ENCODE measurements at regions not wholly inside any gene's neighbourhood (a gene's known extent, or its start where the extent isn't known, plus 50 kb on each side); places are given as distances from the start of the nearest gene placed in this dataset.

GRCh38 chr15:93139436-93139835 is 50.4 kb upstream of the RGMA start (continued):
- no peak for TF ChIP-seq PBX3 (IDR thresholded peaks at IDR 0.05)
- TF ChIP-seq GABPA (IDR thresholded peaks at IDR 0.05; ENCODE audit: low read depth): no peak
- TF ChIP-seq CTCF (IDR thresholded peaks at IDR 0.05): no peak
- no peak for TF ChIP-seq SMC3 (IDR thresholded peaks at IDR 0.05; ENCODE audit: low read depth, low read length)
- TF ChIP-seq FOSL2 (IDR thresholded peaks at IDR 0.05; ENCODE audit: borderline replicate concordance, low read depth): no peak
- no peak for TF ChIP-seq RFX5 (IDR thresholded peaks at IDR 0.05; ENCODE audit: low read length)
- TF ChIP-seq FOXM1 (IDR thresholded peaks at IDR 0.05; ENCODE audit: low read depth): no peak
- TF ChIP-seq TAF1 (IDR thresholded peaks at IDR 0.05; ENCODE audit: borderline replicate concordance, low read depth, low read length): no peak

GRCh38 chr15:93138681-93139250 is 49.8 kb upstream of the RGMA start:
- TF ChIP-seq JUND (IDR thresholded peaks at IDR 0.05) (no peak), REST (IDR thresholded peaks at IDR 0.05; ENCODE audit: low read depth, low read length) (no peak), SIN3A (IDR thresholded peaks at IDR 0.05; ENCODE audit: borderline replicate concordance, low read depth, low read length) (no peak), MAX (IDR thresholded peaks at IDR 0.05; ENCODE audit: low read depth) (no peak), IRF3 (IDR thresholded peaks at IDR 0.05; ENCODE audit: low read depth, low read length) (no peak), GATA2 (CRISPR knock-in tag; IDR thresholded peaks at IDR 0.05) (no peak), EP300 (IDR thresholded peaks at IDR 0.05; ENCODE audit: borderline replicate concordance in 1 of 2, low read depth in 1 of 2, low read length in 1 of 2) (no peak), FOSL2 (IDR thresholded peaks at IDR 0.05; ENCODE audit: borderline replicate concordance, low read depth) (no peak), MEF2A (IDR thresholded peaks at IDR 0.05; ENCODE audit: borderline replicate concordance, low read depth) (no peak), EZH2phosphoT487 (IDR thresholded peaks at IDR 0.05; ENCODE audit: borderline replicate concordance, low read depth) (no peak), RXRA (IDR thresholded peaks at IDR 0.05; ENCODE audit: borderline replicate concordance, low read depth) (no peak), ZBTB33 (IDR thresholded peaks at IDR 0.05; ENCODE audit: borderline replicate concordance, low read depth) (no peak), RCOR1 (IDR thresholded peaks at IDR 0.05; ENCODE audit: low read length) (no peak)
- 35% methylated on average over 3 of the region's 3 CpGs for WGBS (ENCODE audit: low lambda C conversion rate)
- Histone ChIP-seq H3K9me2 (no peaks in the 10 kb centered on the region), H3K79me2 (ENCODE audit: insufficient read depth) (no peaks in the 10 kb centered on the region), H3K36me3 (replicated peaks in 1 of 2; ENCODE audit: control insufficient read depth in 1 of 2, insufficient read depth in 2 of 2, low read length in 1 of 2) (no peaks in the 10 kb centered on the region), H3K9me3 (no peaks in the 10 kb centered on the region), H3K4me1 (ENCODE audit: control insufficient read depth in 1 of 2, insufficient read depth in 2 of 2, low read depth in 1 of 2, low read length in 1 of 2) (no peaks in the 10 kb centered on the region; a peak in 1 of 4 replicates), H3F3A (replicated peaks; ENCODE audit: insufficient read depth) (no peaks in the 10 kb centered on the region), H3K9ac (no peak overlapping the region), H3K4me3 (ENCODE audit: low read depth in 2 of 2, low read length in 1 of 2) (no peak overlapping the region), H4K20me1 (ENCODE audit: insufficient read depth) (no peaks in the 10 kb centered on the region), H3K27me3 (ENCODE audit: insufficient read depth) (no peaks in the 10 kb centered on the region), H3K4me2 (no peak overlapping the region), H3K27ac (ENCODE audit: low read depth in 2 of 2, low read length in 1 of 2) (no peak overlapping the region), H2AFZ (ENCODE audit: low read depth) (no peak overlapping the region)
- CTCF ChIA-PET: interaction anchor here (1.0 to 1.6 kb wide), 3 partner anchors 35 to 981 kb away, joined by 3 to 6 read pairs (median 4); no protein-coding TSS in a partner anchor
- POLR2A ChIA-PET: no interaction called here
- DNase-seq: no peak

Data from SK-N-SH (cell line).